ENCODE measurements at regions not wholly inside any gene's neighbourhood (a gene's known extent, or its start where the extent isn't known, plus 50 kb on each side); places are given as distances from the start of the nearest gene placed in this dataset.
"Not testable (repeated sequence)": the region's sequence is repeated elsewhere in the genome, so short reads cannot be mapped to it uniquely, and the experiment has no call there.

DNA sequence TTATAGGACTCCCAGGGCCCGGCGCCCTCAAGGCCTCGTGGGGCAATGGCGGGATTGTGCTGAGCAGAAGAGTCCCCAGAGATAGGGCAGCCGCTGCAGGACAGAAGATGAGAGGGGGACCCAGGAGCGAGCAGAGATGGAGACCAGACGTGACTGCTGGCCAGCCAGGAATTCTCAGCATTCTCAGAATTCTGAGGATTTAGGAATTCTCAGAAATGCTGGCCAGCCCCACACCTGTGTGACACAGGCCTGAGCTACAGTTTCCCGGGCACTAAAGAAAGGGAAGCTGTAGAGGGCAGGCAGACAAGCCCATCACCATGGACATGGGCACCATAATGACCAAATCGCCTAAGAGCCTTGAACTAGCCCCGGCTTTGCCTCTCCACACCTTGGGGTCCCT, 186.2 kb upstream of the CDH4 start:
- no peak for DNase-seq

DNA sequence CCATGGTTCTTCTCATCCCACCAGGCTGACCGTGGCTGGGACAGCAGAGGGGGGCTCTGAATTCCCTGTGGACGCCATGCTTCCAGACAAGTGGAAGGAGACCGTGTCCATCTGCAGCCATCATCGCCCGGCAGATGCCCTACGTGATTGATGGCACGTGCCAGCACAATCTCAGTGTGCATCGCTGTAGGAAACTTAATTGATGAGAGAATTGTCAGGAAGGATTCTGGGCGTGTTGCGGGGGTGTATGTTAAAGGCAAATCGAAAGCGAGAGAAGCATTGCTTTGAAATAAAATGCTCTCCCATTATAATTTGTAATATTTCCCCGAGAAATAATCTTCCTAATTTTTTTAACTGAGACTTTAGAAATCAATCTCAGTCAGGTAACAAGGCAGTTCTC, 185.5 kb upstream of the CDH4 start:
- no peak for DNase-seq

DNA sequence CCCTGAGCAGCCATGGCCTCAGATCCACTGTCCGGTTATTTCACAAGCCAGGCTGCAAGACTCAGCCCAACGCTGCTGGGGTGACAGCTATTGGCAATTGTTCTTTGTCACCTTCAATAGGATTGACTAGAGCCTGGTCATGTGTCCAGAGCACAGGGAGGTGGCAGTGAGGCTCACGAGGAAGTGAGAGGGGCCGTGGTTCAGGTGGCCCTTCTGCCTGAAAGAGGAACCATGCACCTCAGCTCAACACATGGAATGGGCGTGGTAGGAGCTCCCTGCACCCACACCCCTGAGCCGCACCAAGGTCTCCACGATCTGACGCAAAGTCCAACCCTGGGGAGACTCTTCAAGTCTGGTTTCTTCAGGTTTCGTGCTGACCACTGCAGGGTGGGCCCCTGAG, 184.8 kb upstream of the CDH4 start:
- no peak for DNase-seq

DNA sequence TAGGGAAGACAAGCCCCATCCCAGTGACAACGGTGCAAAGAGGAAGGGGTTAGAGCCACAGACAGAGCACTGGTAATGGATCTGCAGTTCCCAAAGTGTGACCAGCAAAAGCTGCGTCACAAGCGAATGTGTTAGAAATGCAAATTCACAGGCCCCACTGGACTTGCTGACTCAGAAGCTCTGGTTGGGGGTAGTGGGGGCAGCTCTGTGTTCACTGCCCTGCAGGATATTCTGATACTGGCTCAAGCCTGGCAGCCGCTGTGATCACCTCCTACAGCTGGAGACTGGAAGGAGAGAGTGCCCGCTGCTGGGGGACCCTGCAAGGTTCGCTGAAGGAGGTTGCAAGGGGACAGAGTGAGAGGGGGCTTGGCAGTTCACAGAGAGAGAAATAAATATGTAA, 179.7 kb upstream of the CDH4 start:
- DNase-seq: no peak

DNA sequence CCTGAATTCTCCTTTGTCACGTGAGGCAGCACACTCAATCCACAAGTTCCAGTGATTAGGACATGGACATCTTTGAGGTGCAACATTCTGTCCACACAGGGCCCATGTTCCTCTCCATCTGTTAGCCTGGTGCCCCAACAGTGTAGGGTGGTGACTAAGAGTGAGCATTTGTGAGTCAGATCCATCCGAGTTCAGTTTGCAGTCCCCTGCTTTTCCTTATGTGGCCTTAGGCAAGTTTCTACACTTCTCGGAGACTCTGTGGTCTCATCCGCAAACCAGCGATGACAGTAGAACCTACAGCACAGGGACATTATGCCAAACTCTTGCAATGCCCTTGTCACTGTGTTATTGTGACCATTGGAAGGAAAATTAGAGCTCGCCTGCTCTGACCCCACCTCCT, 178.7 kb upstream of the CDH4 start:
- DNase-seq: no peak

DNA sequence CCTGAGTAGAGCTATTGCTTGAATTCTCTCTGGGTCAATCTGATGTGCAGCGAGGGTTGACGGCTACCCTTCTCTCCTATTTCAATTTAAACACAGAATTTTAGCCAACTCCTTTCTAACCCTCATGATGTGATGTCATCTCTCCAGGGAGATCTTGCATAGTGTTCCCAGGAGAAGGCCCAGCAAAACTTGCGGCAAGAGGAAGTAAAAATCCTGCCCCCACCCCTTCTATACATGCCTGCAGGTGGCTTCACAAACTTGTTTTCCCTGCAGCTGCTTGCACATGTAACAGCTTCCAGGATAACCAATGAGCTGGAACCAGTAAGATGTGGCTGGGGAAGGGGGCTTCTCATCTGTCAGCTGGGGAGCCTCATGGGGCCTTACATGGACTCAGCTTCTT, 169.3 kb upstream of the CDH4 start:
- DNase-seq: no peak

DNA sequence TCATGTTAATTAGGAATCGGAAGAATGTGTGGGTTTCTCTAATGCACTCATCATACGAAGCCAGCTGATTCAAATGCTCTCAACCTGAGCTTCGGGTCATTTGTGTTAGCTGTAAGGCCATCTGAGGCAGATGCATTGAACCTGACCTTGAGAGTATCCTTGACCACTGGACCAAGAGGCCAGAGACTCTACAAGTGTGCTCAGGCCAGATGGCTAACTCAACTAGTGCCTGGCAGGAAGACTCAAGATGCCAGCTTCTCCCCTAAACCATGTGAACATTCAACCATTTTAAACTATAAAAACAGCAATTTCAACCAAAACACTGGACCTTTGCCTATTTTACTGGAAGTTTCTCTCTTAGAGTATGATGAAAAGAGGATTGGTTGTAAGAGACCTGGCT, 168.6 kb upstream of the CDH4 start:
- no peak for DNase-seq

DNA sequence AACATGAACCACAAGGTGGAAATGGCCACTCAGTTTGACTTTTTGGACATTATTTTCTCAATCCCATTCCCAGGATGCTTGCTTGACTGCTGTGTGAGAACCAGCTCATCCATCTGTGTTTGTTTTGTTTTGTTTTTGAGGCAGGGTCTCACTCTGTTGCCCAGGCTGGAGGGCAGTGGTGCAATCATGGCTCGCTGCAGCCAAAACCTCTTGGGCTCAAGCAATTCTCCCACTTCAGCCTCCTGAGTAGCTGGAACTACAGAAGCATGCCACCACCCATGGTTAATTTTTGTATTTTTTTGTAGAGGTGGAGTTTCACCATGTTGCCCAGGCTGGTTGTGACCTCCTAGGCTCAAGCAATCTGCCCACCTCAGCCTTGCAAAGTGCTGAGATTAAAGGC, 166.0 kb upstream of the CDH4 start:
- no peak for DNase-seq

DNA sequence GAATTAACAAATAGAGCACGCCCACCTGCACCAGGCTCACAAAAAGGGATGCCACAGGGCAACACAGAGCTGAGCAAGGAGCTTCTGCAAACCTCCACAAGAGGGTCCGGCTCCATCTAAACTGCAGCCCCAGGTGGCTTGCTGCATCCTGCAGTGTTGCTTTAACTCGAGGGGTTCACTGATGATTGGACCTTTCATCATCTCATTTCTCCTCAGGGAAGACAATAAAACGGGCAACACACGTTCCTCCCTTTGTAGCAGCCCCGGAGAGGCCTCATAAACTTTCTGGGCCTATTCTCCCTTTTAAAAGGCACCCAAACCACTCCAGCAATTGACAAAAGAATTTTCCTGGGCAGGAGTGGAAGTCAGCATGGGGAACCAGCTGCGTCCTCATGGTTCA, 161.5 kb upstream of the CDH4 start:
- no peak for DNase-seq

DNA sequence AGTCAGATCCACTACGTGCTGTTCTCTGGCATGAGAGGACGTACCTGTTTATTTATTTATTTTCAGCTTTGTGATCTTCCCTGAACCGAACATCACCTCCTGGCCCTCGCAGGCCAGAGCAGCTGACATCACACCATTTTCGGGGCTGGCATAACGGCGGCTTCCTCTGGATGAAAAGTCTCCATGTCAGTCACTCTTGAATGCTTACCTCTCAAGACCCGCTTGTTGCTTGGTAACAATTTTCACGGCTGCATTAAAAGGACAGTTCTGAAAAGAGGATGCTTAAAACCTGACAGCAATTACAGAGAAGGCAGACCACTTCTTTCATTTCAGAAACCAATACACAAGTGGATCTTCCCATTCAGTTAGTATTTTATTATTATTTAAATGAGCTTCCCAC, 159.8 kb upstream of the CDH4 start:
- no peak for DNase-seq

DNA sequence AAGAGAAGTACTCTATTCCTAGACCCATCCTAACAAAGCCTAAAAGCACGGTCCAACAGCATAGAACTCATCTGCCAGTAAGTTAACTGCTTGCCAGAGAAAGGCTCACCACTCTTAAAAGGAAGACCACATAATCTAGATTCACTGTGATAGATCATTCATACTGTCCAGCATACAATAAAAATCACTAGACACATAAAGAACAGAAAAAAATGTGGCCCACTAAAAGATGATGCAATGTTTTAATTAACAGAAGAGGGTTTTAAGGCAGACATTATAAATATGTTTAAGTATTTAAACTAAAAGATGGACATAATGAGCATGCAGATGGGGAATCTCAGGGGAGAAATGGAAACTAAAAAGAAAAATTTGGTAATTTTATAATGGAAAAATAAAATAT, 157.5 kb upstream of the CDH4 start:
- no peak for DNase-seq

DNA sequence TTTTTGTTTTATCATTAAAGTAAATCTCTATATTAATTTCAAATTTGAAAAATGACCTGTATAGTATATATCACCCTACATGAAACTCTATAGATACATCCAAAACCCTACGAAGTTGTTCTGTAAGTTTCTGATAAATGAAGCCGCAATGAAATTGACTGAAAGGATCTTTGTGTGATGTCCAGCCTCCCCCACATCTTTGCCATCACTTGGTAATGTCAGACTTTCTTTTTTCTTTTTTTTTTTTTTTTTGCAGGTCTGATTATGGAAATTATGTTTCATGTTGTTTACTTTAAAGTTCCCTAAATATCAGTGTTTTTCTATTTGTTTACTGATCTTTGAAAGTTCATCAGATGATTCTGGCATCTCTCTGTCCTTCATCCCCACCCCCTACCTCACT, 155.6 kb upstream of the CDH4 start:
- DNase-seq: no peak

DNA sequence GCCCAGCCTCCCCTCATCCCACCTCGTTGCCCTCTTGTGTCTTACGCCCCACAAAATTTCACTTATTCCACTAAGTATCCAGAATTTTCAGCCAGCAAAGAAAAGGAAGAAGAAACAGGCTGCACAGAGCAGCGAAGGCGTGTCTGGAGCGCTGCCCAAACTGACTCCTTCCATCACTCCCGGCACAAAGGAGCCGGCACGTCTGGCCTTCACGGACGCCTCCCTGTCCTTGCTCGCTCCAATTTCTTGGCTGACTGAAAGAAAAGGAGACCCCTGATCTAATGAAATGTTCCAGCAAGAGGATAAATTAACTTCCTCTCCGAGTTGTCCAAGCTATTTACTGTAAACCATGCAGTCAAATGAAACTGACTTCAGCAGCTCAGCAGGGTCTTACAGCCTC, 152.3 kb upstream of the CDH4 start:
- DNase-seq: no peak

DNA sequence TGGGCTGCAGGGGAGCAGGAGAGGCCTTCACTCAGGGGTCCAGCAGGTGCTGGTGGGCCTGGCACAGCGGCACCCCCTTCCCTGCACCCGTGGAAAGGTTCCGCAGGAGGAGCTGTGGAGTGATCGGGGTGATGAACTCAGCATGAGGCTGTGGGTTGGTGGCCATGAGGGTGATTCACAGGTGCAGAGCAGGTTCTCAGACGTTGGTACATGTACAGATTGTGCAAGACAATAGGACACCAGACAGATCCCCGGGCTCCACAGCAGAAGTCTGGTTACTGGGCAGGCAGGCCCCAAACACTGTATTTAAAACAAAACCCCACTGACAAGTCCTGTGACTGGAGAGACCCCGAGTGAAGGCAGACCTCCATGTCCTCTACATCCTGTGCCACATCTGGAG, 151.6 kb upstream of the CDH4 start:
- no peak for DNase-seq

DNA sequence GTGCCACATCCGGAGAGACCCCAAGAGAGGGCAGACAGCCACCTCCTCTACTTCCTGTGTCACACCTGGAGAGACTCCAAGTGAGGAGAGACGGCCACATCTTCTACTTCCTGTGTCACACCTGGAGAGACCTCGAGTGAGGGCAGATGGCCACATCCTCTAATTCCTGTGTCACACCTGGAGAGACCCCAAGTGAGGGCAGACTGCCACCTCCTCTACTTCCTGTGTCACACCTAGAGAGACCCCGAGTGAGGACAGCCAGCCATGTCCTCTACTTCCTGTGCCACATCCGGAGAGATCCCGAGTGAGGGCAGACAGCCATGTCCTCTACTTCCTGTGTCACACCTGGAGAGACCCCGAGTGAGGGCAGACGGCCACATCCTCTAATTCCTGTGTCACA, 150.7 kb upstream of the CDH4 start:
- not testable (repeated sequence) for DNase-seq

DNA sequence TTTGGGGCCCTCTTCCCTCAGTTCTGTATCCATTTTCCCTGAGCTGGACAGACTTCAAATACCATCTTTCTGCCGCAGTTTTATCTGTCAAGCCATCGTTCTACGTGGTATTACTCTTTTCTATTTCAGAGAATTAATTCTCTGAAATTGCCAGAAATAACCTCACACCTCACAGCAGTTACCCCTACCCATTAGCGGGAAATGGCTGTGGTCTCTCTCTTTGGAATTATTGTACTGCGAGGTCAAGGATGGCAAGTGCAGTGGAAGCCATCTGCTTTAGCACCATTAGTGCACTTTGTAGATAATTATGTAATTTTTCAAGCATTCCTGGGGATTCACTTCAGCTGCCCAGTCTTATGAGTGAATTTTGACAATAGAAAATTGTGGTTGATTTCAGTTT, 147.8 kb upstream of the CDH4 start:
- DNase-seq: no peak

DNA sequence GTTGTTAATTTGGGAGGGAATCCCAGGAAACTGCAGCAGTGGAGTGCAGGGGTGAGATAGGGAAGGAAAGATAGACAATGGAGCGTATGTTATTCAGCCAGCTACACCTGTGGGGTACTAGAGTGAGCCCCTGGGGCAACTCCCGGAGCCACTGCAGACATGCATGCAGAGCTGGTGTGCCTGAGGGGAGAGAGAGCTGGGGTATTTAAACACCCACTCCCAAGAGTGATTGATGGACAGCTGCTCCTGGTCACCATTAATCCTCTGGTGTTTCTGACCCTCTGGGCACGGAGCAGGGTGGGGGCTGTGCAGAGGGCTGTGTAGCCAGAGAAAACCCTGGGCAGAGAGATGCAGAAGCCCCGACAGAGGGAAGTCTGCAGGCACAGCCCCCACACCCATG, 146.7 kb upstream of the CDH4 start:
- no peak for DNase-seq

DNA sequence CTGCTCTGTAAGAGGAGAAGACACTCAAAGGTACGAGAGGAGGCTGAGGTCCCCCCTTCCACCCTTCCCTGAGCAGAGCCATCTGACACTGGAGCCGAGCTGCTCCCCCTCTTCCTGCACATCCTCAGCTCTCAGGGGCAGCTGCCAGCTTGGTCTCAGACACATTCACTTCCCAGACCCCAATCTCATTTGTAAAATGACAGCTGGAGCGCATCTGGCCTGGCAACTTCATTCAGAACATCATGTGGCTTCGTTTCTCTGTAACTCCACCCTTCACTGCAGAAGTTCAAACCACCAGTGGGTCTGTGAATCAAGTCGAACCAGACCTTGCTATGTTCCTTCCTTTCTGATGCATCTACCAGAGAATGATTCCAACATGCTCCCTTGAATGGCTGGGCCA, 145.6 kb upstream of the CDH4 start:
- no peak for DNase-seq

DNA sequence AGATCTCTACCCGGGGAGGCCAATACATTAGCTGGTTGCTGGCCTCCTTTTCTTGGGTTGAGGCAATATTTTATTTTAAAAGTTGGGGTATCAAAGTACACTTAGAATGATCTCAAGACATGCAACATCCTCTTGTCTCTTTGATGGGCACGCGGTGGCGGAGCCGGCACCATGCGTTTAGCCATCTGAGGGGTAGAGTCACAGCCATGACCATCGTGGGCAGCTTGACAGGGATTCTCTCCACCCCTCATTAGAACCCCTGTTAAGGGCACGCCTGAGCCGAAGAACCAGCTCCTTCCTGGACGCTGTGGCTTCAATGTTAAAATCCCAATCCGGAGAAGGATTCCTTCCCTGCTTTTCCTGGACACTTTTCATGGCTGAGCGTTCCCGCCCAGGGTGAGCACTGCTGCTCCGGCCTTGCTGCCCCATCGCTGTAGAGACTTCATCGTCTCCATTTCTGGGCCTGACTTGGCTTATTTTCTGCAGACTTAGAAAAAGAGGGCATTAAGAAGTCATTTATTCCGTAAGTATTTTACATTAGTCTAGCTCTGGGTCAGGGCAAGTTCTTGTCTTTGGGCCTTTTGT, 142.7 kb upstream of the CDH4 start:
- no peak for DNase-seq

DNA sequence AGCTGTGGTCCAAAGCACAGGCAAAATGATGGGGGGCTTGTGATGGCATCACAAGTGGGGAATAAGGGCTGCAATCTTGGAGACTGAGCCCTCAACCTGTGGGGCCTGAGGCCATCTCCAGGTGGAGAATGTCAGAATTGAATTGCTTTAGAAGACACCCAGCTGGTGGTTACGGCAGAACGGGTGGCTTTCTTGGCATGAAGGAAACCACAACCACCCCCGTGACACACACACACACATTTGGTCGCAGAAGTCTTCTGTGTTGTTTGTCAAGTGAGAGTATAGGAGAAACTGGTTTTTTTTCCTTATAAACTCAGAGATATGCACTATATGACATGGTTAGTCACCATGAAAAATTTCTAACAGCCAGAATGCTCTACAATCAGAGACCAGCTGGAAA, 139.5 kb upstream of the CDH4 start:
- no peak for DNase-seq

DNA sequence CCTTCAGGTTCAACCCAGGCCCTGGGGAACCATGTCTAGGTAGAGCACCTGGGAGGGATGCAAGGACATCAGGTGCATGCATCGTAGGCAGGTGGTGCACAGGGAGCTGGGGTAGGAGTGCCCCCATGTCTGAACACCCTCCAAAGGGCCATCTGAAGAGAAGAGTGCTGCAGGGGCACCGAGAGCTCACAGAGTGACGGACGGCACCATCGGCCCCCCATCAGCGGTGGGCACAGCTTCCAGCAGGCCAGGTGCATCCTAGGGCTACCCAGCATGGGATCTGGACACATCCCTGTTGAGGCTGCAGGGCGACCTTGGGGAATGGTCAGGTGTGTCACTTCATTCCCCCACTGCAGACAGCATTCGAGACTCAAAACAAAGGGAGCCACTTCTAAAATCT, 138.3 kb upstream of the CDH4 start:
- DNase-seq: no peak

DNA sequence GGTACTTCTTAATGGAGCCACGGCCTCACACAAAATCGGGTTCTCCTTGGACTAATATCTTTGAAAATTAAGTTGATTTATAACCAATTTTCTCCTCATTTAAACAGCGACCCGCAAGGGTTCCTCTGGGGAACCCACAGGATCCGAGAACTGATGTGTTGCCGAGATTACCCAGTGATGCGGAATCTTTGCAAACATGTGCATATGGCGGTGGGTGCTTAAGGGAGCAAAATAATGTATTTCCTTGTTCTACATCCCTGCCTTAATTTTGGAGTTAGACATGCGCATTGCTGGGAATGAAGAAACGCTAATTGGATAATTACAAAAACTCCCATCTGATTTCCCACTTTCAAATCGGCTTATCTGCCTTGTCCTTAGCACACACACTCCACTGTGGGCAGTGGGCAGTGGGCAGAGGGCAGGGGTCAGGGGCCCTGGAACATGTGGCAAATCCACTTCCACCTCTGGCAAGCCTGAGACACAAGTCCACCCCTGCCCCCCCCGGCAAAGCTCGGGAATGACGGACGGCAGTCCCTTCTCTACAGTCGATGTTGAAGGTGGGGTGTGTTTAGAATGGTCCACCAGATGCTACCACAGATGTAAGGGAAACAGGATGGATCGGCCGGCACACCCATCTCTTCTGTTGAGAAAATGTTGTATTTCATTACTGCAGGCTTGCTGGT, 137.4 kb upstream of the CDH4 start:
- no peak for DNase-seq

DNA sequence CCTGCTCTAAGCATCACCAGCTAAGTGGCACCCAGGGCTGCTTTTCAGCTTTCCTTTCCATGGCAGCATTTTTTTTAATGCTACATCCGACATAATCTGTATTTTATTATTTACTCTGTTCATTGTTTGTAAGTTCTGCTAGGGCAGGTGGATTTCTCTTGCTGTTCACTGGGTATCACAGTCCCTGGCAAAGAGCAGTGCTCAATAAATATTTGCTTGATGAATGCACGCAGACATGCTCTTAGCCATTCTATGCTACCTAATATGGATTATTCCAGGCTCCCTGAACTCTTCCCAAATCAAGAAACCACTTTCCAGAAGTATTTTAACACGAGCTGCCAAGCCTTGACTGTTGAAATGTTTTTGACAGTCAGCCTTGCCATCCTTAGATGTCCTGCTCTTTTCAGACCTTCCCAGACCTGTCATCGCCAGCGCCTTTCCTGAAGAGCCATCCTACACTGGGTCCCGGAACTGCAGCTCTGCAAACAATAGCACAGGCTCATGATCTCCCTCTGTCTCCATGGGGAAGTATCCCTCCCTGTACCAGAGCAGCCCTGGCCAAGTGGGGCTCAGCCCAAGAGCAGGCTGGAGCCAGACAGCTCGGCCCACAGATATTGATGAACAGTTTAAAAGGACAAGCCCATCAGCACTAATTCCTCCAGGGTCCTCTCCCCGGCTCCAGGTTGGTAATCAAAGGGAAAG, 136.5 kb upstream of the CDH4 start:
- DNase-seq: no peak

DNA sequence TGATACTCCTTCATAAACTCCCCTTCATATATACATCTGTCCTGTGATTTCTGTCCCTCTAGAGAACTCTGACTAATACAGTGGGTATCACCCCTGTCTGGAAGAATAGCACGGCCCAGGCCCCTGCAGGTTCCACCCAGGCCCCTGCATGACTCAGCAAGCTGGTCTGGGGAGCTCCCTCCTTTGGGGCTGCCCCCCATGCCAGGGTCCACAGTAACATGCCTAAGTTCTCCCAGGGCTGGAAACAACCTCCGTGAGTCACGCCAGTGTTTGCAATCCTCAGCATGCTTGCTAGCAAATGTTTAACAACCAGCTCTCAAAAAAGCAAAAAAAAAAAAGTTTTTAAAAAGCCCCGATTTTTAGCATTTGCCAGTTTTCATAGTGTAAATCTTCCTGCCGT, 134.3 kb upstream of the CDH4 start:
- DNase-seq: no peak

Measured in MV-4-11 (cell line).